Esophagus (tissue), 2 donors: ENCODE measurements at regions not wholly inside any gene's neighbourhood (a gene's known extent, or its start where the extent isn't known, plus 50 kb on each side); places are given as distances from the start of the nearest gene placed in this dataset.

Experiments used
- H3K27ac ChIP-seq, 2 donors: one replicate each; pipeline ENCODE4 v1.5.1; 2013; ENCODE audit warnings: low read depth in 2 of 2, mild to moderate bottlenecking in 2 of 2, inconsistent platforms in 1 of 2, low read length in 1 of 2, moderate library complexity in 1 of 2
- H3K27me3 ChIP-seq, 2 donors: one replicate each; pipeline ENCODE4 v1.6.1; 2013; ENCODE audit warnings: low read length in 2 of 2, control low read depth in 1 of 2, mild to moderate bottlenecking in 1 of 2; ENCODE audit not compliant: insufficient read depth in 2 of 2, control insufficient read depth in 1 of 2
- H3K36me3 ChIP-seq, 2 donors: one replicate each; pipeline ENCODE4 v1.6.1; 2013; ENCODE audit warnings: low read length in 1 of 2; ENCODE audit not compliant: control insufficient read depth in 2 of 2, insufficient read depth in 2 of 2
- H3K4me1 ChIP-seq, 2 donors: one replicate each; pipeline ENCODE4 v1.6.1; 2013; ENCODE audit warnings: low read length in 1 of 2; ENCODE audit not compliant: control insufficient read depth in 2 of 2, insufficient read depth in 2 of 2
- H3K4me3 ChIP-seq, 2 donors: one replicate each; pipeline ENCODE4 v1.5.1; 2013; ENCODE audit warnings: low read length in 2 of 2, mild to moderate bottlenecking in 2 of 2, low read depth in 1 of 2, moderate library complexity in 1 of 2
- H3K9me3 ChIP-seq, 2 donors: one replicate each; pipeline ENCODE4 v1.6.1; 2013; ENCODE audit warnings: mild to moderate bottlenecking in 2 of 2, low read depth in 1 of 2, low read length in 1 of 2, moderate library complexity in 1 of 2; ENCODE audit not compliant: control insufficient read depth in 2 of 2, insufficient read depth in 1 of 2
- WGBS, 2 donors: extraction: QIAGEN DNeasy Blood & Tissue Kit; methylation state at CpG; one replicate each; pipeline ENCODE4 v1.1.7; 2013; 5-methylcytosine and 5-hydroxymethylcytosine counted together
- donor health status: healthy with polysubstance abuse.
- donor health status: Bipolar disorder and iron deficiency.

DNA sequence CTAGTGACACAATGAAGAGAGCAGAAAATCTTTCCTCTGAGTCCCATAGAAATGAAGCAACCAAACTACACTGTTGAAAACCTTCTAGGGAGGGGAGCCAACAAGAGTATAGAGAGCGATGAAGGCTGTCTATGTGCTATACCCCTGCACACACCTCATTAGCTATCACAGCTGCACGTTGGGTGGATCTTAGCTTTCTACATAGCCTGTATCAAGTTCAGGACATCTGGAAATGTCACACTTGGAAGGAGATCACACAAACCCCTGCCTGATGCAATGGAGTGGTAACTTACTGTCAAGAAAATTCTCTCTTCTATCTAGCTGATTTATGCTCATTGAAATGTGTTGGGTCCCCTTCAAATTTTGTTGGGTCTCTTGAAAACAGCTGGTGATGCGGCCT lies 127.0 kb upstream of the NTRK2 start:
- Histone ChIP-seq H3K36me3 (no peaks in the 10 kb centered on the region), H3K27me3 (no peaks in the 10 kb centered on the region), H3K4me3 (no peak overlapping the region), H3K4me1 (no peaks in the 10 kb centered on the region), H3K27ac (no peak overlapping the region), H3K9me3 (peaks cover 0 to 4% of the 10 kb centered on the region in 2 donors)
- 76 to 77% methylated on average over 3 of the region's 3 CpGs for WGBS, 2 donors

DNA sequence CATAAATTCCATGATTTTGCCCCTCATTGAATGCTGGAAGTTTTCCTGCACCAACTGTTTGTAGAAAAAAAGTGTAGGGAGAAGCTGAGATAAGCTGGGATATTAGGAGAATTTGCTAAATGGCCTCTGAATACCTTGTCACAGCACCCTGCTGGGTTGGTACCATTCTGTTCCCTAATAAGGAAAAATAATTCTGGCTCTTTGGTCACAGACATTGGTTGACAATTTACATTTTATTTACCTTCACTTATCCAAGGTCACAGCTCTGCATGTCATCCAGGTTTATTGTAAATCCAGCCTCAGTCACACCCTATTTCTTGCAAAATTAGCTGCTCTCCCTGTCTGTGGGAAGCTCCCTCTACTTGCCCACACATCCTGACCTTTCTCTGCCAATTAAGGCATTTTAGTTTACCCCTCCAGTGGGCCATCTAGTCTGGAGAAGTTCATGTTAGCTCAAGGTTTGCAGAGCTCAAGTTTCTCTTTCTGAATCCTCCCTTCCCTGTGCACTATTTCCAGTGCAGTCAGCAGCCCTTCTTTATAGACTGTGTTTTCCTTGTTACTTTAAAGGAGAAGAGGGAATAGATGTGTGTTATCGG lies 115.4 kb upstream of the NTRK2 start:
- Histone ChIP-seq H3K27ac (no peak overlapping the region), H3K27me3 (no peaks in the 10 kb centered on the region), H3K36me3 (no peaks in the 10 kb centered on the region), H3K4me1 (no peaks in the 10 kb centered on the region), H3K9me3 (no peaks in the 10 kb centered on the region), H3K4me3 (no peak overlapping the region)
- 60 to 65% methylated on average over 1 of the region's 1 CpG for WGBS, 2 donors

DNA sequence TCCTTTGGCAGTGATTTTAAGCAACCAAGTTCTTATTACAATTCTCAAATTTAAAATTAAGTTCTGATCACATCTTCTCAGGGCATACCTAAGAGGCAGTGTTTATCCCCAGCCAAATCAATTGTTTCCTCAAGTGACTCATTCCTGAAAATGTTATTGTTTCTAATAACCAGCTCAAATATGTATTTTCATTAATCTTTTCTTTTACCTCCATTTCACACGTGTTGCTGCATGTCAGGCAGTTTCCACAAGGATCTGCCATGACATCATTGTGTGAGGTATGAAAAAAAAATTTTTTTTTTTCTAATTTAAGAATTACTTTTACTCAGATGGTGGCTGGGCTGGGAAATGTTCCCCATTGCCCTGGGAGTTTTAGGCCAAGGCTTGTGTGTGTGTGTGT lies 113.0 kb upstream of the NTRK2 start:
- 19 to 32% methylated on average over 1 of the region's 1 CpG for WGBS, 2 donors
- H3K9me3 ChIP-seq, result no peaks in the 10 kb centered on the region
- H3K36me3 ChIP-seq, result no peaks in the 10 kb centered on the region
- H3K27ac ChIP-seq, result no peak overlapping the region
- no peaks in the 10 kb centered on the region for H3K27me3 ChIP-seq
- H3K4me3 ChIP-seq, result no peak overlapping the region
- no peaks in the 10 kb centered on the region for H3K4me1 ChIP-seq

DNA sequence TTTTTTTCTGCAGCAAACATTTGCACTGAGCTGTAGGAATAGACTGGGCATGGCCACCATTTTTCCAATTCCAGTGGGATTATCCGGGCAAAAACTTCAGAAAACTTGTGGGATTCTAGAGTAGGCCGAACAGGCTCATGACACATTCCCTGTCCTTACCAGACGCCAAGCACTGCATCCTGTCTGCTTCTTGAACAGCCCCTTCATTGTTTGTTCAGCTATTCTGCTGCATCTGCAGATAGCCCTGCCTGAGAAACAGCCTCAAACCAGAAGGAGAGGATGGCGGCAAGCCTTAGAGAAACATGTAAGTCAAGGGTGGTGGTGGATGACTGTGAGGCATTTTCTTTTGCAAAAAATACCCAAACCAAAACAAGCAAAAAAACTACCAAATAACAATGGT lies 111.8 kb upstream of the NTRK2 start:
- Histone ChIP-seq H3K4me1 (no peaks in the 10 kb centered on the region), H3K27ac (no peak overlapping the region), H3K4me3 (no peak overlapping the region), H3K27me3 (no peaks in the 10 kb centered on the region), H3K9me3 (no peaks in the 10 kb centered on the region), H3K36me3 (no peaks in the 10 kb centered on the region)
- WGBS, 2 donors, result 72 to 81% methylated on average over 4 of the region's 4 CpGs

DNA sequence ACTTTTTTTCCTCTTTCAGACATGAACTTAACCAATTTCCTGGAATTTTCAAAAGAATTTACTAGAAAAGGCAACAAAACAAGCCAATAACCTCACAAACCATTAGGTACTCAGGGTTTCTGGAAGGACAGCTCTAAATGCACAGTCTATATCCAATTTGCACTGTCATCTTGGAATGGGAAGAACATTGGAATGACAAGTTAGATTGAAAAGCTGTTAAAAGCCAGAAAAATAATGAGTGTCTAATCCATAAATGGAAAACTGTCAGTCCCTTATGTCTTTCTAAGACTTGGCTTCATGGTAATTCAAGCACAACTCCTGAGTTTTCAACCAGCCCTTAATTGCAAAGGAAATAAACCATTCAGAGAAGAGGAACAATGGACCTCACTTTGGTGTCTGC lies 105.8 kb upstream of the NTRK2 start:
- H3K4me3 ChIP-seq, result no peak overlapping the region
- no peaks in the 10 kb centered on the region for H3K9me3 ChIP-seq
- H3K27ac ChIP-seq, result no peak overlapping the region
- H3K27me3 ChIP-seq, result no peaks in the 10 kb centered on the region
- no peaks in the 10 kb centered on the region for H3K36me3 ChIP-seq
- no peaks in the 10 kb centered on the region for H3K4me1 ChIP-seq

DNA sequence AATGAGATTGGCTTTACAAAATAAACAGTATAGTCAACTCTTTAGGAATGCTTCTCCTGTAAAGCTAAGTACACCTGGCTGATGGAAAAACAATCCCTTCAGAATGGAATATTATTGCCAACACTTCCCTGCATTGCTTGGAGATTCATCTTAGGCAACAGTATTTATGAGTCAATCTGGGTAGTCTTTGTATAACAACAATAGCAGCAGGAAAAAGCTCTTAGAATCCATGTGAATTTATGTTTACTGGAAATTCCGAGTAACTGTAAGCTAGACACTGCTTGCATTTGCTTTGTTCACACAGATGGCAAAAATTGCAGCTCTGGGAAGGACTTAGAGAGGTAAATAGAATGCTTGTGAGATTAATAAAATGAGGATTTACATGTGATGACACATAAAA lies 101.7 kb upstream of the NTRK2 start:
- Histone ChIP-seq H3K36me3 (no peaks in the 10 kb centered on the region), H3K4me1 (no peaks in the 10 kb centered on the region), H3K9me3 (no peaks in the 10 kb centered on the region), H3K27ac (no peak overlapping the region), H3K4me3 (no peak overlapping the region), H3K27me3 (no peaks in the 10 kb centered on the region)
- WGBS, 2 donors, result 28 to 40% methylated on average over 1 of the region's 1 CpG

DNA sequence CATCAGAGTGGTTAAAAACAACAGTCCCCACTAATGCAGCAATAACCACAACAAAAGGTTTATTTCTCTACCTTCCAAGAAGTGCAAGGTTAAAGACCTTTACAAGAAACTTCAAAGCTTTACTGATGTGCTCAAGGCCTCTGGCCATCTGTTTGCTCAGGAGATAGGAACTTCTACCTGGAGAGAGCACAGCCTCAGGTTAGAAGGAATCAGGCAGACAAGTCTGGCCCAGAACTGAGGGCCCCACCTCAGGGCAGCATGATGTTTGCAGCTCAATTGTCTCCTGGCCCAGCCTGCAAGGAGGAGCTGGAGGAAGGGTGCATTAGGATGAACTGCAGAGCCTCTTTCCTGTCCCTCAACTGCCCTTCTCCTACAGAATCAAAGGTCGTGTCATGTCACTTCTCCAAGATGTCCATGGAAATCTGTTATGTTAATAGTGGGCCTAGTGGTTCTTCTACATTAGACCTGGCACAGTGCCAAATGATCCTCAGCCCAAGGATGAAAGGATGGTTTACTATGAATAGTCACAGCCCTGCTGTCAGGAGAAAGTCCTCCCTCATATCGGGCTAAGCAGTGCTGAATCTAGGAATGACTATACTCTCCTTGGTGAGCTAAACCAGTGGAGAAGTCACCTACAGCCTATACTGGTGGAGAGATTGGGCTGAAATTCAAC lies 98.9 kb upstream of the NTRK2 start:
- no peaks in the 10 kb centered on the region for H3K4me1 ChIP-seq

DNA sequence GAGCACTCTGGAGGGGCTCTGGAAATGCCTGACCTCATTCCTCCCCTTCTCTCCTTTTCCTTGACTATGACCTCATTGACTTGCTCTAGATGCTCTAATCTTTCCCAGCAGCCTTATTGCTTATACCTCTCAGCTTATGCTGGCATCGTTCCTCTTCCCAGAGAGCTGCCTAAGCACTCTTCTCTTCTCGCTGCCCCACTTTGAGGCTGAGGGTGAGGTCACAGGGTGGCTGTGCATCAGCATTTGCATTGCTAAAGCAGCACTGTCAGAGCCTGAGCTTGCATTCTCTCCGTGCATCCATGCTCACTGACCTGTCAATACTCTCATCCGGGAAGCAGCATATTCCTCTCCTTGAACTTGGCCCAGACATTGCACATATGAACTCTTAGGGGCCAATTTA lies 96.4 kb upstream of the NTRK2 start:
- H3K4me1 ChIP-seq, result no peaks in the 10 kb centered on the region
- H3K9me3 ChIP-seq, result no peaks in the 10 kb centered on the region
- no peaks in the 10 kb centered on the region for H3K36me3 ChIP-seq
- 59 to 68% methylated on average over 4 of the region's 4 CpGs for WGBS, 2 donors
- H3K27ac ChIP-seq, result no peak overlapping the region
- no peak overlapping the region for H3K4me3 ChIP-seq
- H3K27me3 ChIP-seq, result no peaks in the 10 kb centered on the region

More for the DNA sequence above, 98.9 kb upstream of the NTRK2 start:
- 74 to 82% methylated on average over 2 of the region's 2 CpGs for WGBS, 2 donors
- Histone ChIP-seq H3K9me3 (no peaks in the 10 kb centered on the region), H3K36me3 (no peaks in the 10 kb centered on the region), H3K27me3 (no peaks in the 10 kb centered on the region), H3K27ac (no peak overlapping the region), H3K4me3 (no peak overlapping the region)

DNA sequence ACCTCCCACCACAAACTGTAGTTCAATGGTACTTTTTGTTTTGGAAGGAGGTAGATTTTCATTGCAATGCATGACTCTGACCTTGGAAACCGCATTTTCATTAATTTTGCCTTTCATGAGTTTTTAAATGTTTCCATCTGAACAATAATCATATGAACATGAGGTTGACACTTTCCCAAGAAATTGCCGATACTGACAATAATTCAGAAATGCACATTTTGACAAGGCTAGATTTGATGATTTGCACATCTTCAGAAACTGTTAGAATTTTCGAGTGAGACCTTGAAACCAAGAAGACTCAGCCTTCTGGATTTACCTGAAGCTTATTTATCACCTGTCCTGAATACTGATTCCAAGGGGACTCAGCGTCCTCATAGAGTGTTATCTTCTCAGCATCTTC lies 93.8 kb upstream of the NTRK2 start:
- Histone ChIP-seq H3K9me3 (no peaks in the 10 kb centered on the region), H3K27ac (no peak overlapping the region), H3K4me3 (no peak overlapping the region), H3K4me1 (no peaks in the 10 kb centered on the region), H3K27me3 (no peaks in the 10 kb centered on the region), H3K36me3 (no peaks in the 10 kb centered on the region)
- 80 to 85% methylated on average over 4 of the region's 4 CpGs for WGBS, 2 donors

DNA sequence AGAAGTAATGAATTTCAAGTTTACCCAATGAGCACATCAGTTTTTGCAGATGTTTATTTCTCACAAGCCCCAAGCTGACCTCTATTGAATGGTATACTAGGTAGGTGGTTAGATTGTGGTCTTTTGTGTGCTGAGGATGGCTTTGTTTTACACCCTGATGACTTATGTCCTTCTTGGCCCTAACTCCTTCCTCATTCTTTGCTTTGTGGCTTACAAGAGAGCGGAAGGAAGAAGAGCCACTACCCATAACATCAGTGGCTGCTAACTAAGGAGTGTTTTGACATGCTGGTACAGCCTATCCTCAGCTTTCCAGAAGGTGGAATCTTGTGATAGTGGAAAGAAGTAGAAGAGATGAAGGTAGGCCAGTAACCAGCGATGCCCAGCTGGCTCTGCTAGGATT lies 85.7 kb upstream of the NTRK2 start:
- no peaks in the 10 kb centered on the region for H3K9me3 ChIP-seq
- H3K27me3 ChIP-seq, result no peaks in the 10 kb centered on the region
- no peaks in the 10 kb centered on the region for H3K36me3 ChIP-seq
- WGBS, 2 donors, result 73 to 83% methylated on average over 2 of the region's 2 CpGs
- no peak overlapping the region for H3K4me3 ChIP-seq
- H3K27ac ChIP-seq, result peak overlapping the region in 1 of 2 donors; percentile 4
- peaks cover 0 to 3% of the 10 kb centered on the region in 2 donors for H3K4me1 ChIP-seq
